Left lung (tissue), 4 donors: ENCODE measurements at regions not wholly inside any gene's neighbourhood (a gene's known extent, or its start where the extent isn't known, plus 50 kb on each side); places are given as distances from the start of the nearest gene placed in this dataset.

Source experiments
- ATAC-seq: fragments of 200-7000 bp; cut with Tn5 transposase; one replicate; pipeline ENCODE4 v1.9.1; 2020; ENCODE audit warnings: moderate library complexity
- DNase-seq, 4 donors: peaks; one replicate each; pipeline ENCODE4 v3.0.0-alpha.2; 2013 to 2020
- H3K27ac ChIP-seq, 2 donors: fragments of 200-600 bp; sonication (generic) in 1 of 2; one replicate each; pipeline versions ENCODE4 v1.5.0 to v1.8.0; 2020 to 2021
- H3K27me3 ChIP-seq, 2 donors: fragments of 200-600 bp; sonication (generic) in 1 of 2; one replicate each; pipeline versions ENCODE4 v1.5.0 to v1.8.0; 2020 to 2021
- H3K36me3 ChIP-seq, 2 donors: fragments of 200-600 bp; sonication (generic) in 1 of 2; one replicate each; pipeline versions ENCODE4 v1.5.0 to v1.8.0; 2020 to 2021
- H3K4me1 ChIP-seq, 2 donors: fragments of 200-600 bp; one replicate each; pipeline ENCODE4 v1.8.0; 2021
- H3K4me3 ChIP-seq, 2 donors: fragments of 200-600 bp; sonication (generic) in 1 of 2; one replicate each; pipeline versions ENCODE4 v1.5.0 to v1.8.0; 2020 to 2021; ENCODE audit warnings: mild to moderate bottlenecking in 1 of 2
- H3K9me3 ChIP-seq, 2 donors: fragments of 200-600 bp; sonication (generic) in 1 of 2; one replicate each; pipeline versions ENCODE4 v1.5.0 to v1.8.0; 2020 to 2021
- CTCF ChIP-seq, 2 donors: fragments of 200-600 bp; sonication (generic) in 1 of 2; IDR thresholded peaks; one replicate each; pipeline versions ENCODE4 v1.5.0 to v1.8.0; 2021; ENCODE audit warnings: antibody characterized with exemption in 2 of 2
- intact Hi-C, 2 donors: fragments of 100-400 bp; cut with DNase I; formaldehyde crosslinking; loops; one replicate each; pipeline versions ENCODE4 v1.11.2 to v1.14.2; 2022
- donor health status: DM: no; HTN: yes; CAD: no.
- donor health status: DM: no; HTN: no; CAD: no.

- DNase-seq (no peak), ATAC-seq (no peak)
- Histone ChIP-seq H3K36me3 (no peaks in the 10 kb centered on the region), H3K9me3 (no peaks in the 10 kb centered on the region), H3K27ac (no peak overlapping the region), H3K4me3 (no peak overlapping the region), H3K4me1 (no peaks in the 10 kb centered on the region), H3K27me3 (no peaks in the 10 kb centered on the region)
- intact Hi-C loops: no loop called here
- TF ChIP-seq CTCF (IDR thresholded peaks at IDR 0.05): no peak
Measured at GRCh38 chr20:24370911-24371695, 98.3 kb upstream of the SYNDIG1 start.

- no peaks in the 10 kb centered on the region for H3K9me3 ChIP-seq
- H3K4me1 ChIP-seq: no peaks in the 10 kb centered on the region
- no peak overlapping the region for H3K27ac ChIP-seq
- DNase-seq (no peak), ATAC-seq (no peak)
- intact Hi-C loops: no loop called here
- no peak overlapping the region for H3K4me3 ChIP-seq
- no peaks in the 10 kb centered on the region for H3K27me3 ChIP-seq
- TF ChIP-seq CTCF (IDR thresholded peaks at IDR 0.05): no peak
- H3K36me3 ChIP-seq: no peaks in the 10 kb centered on the region
Measured at GRCh38 chr20:24370249-24370648, 99.2 kb upstream of the SYNDIG1 start.

- no peak for TF ChIP-seq CTCF (IDR thresholded peaks at IDR 0.05)
- no peaks in the 10 kb centered on the region for H3K36me3 ChIP-seq
- no peak overlapping the region for H3K27ac ChIP-seq
- no peaks in the 10 kb centered on the region for H3K4me1 ChIP-seq
- no peaks in the 10 kb centered on the region for H3K27me3 ChIP-seq
- DNase-seq (no peak), ATAC-seq (no peak)
- intact Hi-C loops: no loop called here
- no peaks in the 10 kb centered on the region for H3K9me3 ChIP-seq
- H3K4me3 ChIP-seq: no peak overlapping the region
Measured at GRCh38 chr20:24368253-24368652, 101.2 kb upstream of the SYNDIG1 start.

- no peaks in the 10 kb centered on the region for H3K36me3 ChIP-seq
- no peaks in the 10 kb centered on the region for H3K27me3 ChIP-seq
- H3K4me1 ChIP-seq: no peaks in the 10 kb centered on the region
- ATAC-seq (no peak), DNase-seq (no peak)
- no peak overlapping the region for H3K27ac ChIP-seq
- no peak overlapping the region for H3K4me3 ChIP-seq
- intact Hi-C loops: no loop called here
- no peak for TF ChIP-seq CTCF (IDR thresholded peaks at IDR 0.05)
- H3K9me3 ChIP-seq: peaks cover 0 to 8% of the 10 kb centered on the region in 2 donors
Measured at GRCh38 chr20:24366336-24367004, 103.0 kb upstream of the SYNDIG1 start.

GRCh38 chr20:24365670-24366069, 103.8 kb upstream of the SYNDIG1 start:
- H3K4me1 ChIP-seq: no peaks in the 10 kb centered on the region
- H3K9me3 ChIP-seq: peaks cover 0 to 13% of the 10 kb centered on the region in 2 donors
- H3K27ac ChIP-seq: no peak overlapping the region
- H3K27me3 ChIP-seq: no peaks in the 10 kb centered on the region
- DNase-seq: no peak
- TF ChIP-seq CTCF (IDR thresholded peaks at IDR 0.05): no peak
- no peak overlapping the region for H3K4me3 ChIP-seq
- intact Hi-C loops: no loop called here
- no peaks in the 10 kb centered on the region for H3K36me3 ChIP-seq
- no peak for ATAC-seq
